DMS114 treated with DMSO at 0.1 percent for 48 hours (cell line): ENCODE measurements at regions not wholly inside any gene's neighbourhood (a gene's known extent, or its start where the extent isn't known, plus 50 kb on each side); places are given as distances from the start of the nearest gene placed in this dataset.

Source experiments
- DNase-seq: peaks from one replicate; lab custom pipeline; 2025; ENCODE audit not compliant: unreplicated experiment; lab: John Stamatoyannopoulos, UW

DNA sequence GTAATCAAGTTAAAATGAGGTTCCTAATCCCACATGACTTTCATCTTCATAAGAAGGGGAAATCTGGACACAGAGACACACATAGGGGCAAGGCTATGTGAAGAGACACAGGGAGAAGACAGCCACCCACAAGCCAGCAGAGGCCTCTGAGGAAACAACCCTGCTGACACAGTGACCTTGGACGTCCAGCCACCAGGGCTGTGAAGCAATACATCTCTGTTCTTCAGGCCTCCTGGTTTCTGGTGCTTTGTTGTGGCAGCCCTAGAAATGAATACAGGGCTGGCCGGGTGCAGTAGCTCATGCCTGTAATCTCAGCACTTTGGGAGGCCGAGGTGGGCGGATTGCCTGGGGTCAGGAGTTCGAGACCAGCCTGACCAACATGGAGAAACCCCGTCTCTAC lies 183.9 kb downstream of the CXCL12 start:
- no peak for DNase-seq

DNA sequence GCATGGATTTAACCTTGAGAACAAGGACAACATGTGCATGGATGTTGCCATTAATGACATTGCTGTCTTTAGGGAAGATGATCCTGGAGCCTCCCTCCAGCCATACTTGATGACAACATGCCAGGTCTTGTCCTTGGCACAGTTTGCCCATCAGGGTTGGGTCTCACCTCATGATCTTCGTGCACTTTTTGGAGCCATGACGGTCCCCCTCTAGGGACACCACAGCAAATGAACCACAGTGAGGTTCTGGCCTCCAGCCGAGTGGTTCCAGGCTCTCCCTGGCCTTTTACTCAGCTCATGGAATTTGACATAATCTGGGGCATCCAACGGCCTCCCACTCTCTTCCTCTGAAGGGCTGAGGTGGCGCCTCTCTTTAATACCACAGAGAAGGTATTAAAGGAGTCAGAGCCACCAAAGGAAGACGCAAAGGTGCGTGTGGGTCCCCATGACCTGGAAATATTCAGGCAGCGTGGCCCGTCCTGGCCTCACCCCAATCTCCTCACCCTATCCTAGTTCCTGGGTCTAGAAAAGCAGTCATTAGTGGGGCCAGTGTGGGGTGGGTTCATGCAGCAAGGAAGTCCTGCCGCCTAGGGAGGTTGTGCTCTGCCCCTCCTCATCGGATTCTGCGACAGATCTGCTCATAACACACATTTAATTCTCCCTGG lies 184.8 kb downstream of the CXCL12 start:
- DNase-seq = no peak

DNA sequence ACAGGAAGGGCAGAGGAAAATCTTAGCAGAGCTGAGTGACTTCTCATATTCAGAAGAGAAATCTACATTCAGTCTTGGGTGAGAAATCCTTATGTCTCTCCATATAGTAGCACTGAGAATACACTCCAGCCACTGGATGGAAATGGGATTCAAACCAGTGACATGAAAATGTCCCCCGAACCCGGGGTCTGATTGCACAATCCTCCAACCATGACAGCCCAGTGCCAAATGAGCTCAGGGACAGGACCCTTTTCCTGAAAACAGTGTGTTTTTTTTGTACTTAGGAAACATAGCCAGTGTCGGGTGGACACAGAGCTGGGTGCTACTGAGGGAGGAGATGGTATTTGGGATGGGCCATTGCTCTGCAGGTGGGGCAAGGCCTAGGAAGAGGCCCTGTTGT lies 185.6 kb downstream of the CXCL12 start:
- DNase-seq = no peak

DNA sequence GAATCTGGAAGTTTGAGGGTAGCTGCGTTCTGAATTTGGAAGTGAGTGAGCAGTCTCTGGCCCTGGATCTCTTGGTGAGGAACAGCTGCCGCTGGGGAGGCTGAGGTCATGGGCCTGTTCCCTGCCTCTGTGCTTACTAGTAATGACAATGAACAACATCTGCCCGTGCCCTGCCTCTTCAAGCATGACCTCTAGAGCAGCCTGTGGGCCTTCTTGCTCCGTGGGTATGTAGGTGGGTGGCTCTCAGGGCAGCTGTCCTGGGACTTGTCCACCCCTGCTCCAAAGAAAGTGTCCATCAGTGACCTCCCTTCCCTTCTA lies 186.2 kb downstream of the CXCL12 start:
- DNase-seq = no peak

DNA sequence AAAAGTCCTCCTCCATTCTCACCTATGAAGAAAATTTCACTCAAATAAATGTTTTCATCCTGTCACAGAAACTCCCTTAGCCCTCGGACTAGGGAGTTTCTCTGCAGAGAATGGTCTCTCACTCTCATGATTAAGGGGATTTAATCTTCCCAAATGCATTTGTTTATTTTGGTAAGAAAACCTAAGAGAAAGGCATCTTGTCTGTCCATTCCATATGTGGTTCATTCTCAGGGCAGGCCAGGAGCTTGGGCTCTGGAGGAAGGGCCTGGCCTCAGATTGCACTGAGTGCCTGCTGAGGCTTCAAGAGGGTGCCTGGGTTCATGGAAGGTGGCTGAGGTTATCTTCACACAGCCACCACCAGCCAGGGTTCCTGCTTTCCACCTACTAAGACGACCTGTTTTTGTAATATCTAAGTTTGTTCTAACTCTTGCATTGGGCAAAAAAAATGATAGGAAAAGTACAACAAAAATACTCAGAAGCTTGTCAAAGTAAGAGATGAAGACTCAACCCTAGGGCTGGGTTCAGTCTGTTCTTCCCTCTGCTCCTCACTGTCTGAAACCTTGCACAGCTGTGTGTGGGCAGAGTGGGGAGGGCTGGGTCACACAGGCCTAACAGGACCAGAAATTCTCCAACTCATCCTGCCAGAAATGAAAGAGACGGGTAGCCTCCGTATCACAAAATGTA lies 186.7 kb downstream of the CXCL12 start:
- no peak for DNase-seq

DNA sequence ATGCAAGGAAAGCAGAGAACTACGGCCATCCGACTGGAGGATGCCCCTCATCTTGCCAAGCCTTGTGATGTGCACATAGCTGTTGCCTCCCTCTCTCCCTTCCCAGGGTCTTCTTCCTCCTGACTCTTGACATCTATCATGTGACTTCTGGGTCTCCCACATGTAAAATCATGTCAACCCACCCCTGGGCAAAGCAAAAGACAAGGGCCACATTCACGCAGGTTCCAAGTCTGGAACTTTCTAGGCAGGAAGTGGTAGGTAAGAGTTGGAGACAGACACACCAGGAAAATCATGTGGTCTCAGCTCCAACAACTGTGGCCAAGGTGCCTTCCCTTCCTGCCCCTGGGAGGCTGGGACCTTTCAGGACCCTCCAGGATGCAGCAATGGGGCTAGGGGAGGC lies 187.3 kb downstream of the CXCL12 start:
- no peak for DNase-seq

DNA sequence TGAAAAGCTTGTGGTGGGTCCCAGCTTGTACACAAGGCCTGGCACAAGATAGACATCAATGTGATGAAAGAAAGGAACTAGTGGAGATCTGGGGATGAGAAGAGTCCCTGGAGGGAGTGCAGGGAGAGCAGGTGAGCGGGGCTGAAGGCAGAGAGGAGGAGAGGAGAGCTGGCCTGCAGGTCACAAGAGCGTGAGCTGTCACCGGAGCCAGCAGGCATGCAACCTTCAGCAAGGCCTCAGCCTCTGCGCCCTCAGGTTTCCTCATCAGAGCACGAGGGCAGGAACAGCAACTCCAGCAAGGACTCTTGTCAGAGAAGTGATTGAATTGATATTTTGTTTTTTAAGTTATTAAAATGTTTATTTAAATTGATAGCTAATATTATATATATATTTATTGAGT lies 188.6 kb downstream of the CXCL12 start:
- DNase-seq = no peak

DNA sequence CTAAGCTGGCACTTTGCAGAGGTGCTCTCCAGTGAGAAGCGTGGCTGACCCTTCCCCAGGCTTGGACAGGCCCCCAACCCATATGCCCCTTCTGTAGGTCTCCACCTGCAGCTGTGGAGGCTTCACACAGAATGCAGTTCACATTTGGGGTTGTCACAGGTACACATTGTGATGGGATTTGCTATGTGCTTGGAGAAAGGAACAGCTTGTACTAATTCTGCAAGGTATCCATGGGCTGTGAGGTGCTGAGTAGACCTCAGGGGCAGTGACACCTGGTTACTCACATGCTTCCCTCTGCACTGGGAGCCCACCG lies 188.9 kb downstream of the CXCL12 start:
- no peak for DNase-seq

DNA sequence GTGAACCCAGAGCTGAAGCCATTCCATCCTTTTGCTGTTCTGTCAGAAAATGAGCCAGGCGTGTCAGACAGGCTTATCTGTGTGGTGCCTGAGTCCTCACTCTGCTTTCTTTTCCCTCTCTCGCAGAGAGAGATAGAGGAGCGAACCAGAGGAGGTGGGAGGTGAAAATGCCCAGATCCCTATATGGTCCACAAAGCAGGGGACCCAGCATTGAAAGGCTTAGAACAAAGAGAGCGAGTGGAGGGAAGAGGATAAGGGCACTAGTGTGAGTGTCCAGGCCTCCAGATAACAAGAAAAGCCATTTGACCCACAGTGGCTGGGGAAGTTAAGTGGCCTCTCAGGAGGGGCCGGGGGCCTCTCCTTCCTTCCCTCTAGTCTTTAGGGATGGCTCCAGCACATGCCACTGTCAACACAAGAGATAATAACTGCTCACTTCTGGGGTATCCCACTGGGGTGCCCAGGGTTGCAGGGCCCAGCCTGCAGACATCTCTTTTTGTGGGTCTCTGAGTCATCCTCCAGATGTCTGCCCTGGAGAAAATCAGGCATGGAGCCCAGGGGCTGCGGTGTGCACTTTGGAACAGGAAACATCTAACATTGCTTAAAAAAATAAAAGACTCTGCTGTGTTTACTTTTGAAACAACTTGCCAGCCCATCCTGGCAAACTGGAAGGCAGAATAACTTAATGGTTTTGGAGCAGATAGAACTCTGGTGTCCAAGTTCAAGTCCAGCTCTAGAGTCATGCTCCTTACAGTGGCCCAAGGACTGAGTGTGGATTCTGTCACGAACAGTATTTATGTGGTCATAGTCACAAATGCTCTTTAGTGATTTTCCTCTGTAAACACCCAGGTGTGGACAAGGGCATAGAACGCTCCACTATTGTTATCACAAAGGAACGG lies 189.5 kb downstream of the CXCL12 start:
- no peak for DNase-seq

DNA sequence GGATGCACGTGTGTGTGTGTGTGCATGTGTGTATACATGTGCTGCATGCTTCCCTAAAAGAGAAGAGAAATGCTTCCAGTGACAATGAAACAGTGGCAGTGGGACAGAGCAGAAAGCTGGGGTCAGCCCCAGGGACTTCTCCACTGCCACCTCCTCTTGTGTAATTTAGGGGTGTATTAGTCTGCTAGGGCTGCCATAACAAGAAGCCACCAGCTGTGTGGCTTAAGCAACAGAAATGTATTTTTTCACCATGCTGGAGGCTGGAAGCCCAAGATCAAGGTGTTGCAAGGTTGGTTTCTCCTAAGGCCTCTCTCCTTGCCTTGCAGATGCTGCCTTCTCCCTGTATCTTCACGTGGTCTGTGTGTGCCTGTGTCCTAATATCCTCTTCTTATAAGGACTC lies 190.5 kb downstream of the CXCL12 start:
- DNase-seq = no peak

DNA sequence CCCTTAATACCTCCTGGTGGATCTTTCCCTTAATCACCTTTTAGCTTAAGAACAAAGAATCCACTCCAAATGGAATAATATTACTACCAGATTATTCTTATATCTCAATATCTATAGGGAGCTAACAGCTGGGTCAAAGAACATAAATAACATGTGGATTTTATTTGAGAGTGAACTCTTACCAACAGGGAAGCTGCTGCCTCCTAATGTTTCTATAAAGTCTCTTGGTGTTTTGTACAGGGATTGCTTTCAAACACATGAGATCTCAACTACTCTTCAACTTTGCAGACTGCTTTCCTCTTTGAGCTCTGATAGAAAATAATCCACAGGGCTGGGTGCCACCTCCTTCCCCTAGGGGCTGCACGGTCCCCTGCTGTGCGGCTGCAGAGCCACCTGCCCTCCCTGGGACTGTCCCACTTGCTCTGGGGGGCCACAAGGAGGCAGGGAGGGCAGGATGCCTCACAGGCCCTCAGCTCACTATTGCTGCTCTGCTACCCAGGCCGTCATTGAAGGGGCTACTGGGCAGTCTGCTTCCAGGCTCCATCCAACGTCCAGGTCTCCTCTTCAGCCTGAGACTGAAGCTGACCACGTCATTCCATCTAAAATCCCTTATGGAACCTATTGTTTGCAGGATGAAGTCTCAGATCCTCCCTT lies 191.2 kb downstream of the CXCL12 start:
- no peak for DNase-seq

DNA sequence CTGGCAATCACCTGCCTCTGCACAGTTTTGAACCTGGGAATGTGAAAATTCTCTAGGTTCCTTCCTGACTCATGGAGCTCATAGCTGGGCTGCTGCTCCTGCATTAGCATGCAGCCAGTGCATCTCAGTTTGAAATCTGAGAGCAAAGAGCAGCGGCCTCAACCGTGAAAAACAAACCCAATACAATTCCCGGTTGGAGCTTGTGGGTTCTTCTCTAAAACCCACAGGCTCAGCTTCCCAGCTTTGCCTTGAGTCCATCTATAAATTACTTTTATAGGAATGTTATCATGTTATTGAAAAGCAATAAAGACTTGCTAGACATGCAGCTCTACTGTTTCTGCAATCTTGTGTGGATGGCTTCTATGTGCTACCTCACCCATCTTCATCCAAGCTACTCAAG lies 191.7 kb downstream of the CXCL12 start:
- no peak for DNase-seq

DNA sequence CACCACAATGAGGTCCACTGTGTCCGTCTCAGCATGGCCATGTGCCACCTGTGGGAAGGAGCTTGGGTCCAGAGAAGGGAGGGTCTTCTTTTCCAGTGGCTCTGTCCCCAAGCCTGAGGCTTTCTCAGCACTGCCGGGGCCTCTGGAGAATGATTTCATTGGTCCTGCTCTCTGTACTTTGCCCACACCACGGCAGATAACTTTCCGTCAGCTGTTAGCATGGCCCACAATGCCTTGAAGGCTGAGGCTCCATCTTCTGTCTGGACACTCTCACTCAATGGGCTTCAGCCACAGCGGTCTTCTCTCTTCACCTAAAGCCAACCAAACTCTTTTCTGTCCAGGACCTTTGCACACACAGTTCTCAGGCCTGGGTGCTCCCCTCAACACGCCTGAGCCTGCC lies 192.5 kb downstream of the CXCL12 start:
- no peak for DNase-seq

DNA sequence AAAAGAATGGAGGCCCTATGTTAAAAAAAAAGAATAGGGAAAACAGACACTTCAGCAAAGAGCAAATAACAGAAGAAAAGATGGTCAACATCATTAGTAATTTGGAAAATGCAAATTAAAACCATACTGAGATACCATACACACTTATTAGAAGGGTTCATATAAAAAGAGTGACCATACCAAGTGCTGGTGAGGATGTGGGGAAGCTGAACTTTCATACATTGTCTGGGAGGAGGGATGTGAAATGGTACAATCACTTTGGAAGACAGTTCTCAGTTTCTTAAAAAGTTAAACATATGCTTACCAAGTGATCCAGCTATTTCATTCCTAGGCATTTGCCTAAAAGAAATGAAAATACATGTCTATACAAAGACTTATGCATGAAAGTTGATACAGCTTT lies 194.4 kb downstream of the CXCL12 start:
- DNase-seq = no peak

DNA sequence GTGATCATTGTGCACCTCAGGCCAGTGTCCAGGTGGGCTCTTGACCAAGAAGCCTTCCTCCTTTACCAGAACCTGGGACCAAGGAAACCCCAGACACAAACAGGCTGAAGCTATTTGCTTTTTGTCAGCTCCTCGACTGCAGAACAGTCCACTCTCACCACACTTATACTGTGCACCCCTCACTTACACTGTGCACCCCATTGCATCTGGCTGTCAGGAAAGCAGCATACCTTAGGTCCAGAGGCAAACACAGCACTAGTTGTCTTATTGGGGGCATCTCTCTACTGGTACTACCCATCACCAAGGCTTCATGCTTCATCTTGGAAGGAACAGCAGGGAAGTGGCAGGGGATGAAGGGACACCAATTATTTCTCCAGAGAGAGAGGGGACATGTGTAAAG lies 198.1 kb downstream of the CXCL12 start:
- no peak for DNase-seq

DNA sequence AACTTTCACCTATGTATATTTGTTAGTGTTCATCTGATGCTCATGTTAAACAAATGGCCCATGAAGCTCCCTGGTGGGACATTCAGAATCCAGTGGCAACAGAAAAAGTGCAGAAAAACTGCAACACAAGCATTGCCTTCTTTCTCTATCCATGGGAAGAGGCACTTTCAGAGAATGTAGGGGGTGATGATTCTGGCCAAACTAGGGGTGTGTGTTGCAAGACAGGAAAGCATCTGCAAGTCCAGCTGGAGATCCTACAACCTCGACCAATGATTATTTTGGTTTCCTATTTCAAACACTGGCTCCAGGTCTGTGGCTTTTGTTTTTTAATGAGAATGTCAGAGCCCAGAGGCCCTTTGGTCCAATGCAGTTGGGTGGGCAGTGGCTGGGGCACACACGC lies 198.7 kb downstream of the CXCL12 start:
- DNase-seq = no peak

DNA sequence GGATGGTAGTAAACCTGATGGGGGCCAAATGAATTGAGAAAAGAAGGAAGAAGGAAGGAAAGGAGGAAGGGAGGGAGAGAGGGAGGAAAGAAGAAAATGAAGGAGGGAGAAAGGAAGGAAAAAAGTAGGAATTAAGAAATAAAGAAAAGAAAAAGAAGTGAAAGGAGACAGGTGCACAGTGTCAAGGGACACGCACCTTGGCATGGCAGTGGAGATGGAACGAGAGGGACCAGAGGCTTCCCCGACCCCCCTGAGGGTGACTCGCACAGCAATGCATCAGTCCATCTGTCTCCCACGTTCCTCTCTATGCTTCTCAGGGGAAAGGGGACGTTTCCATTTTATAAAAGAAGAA lies 199.6 kb downstream of the CXCL12 start:
- DNase-seq = no peak

DNA sequence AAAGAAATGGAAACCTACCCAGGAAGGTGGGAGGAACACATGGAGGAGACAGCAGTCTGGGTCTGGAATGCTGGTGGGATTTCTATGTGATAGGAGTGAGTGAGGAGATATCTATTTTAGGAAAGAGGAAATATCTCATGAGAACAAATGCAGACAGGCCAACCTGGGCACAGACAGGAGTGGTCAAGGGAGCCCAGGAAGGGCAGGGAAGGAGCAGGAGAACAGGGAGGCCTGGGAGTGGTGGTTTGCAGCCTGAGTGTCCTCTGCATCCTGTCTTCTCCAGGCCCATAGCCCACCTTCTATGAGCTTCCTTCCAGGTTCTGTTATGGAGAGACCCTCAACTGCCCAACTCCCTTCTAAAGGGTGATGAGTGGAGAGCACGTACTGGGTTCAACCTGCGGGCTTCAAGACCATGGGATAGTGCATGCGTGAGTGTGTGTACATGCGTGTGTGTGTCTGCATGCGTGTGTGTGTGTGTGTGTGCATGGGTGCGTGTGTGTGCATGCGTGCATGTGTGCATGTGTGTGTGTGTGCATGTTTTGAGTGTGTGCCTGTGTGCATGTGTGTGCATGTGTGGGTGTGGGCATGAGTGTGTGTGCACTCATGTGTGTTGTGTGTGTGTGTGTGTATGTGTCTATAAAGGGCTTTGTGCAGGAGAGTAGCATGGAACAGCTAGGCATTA lies 200.1 kb downstream of the CXCL12 start:
- DNase-seq = no peak

DNA sequence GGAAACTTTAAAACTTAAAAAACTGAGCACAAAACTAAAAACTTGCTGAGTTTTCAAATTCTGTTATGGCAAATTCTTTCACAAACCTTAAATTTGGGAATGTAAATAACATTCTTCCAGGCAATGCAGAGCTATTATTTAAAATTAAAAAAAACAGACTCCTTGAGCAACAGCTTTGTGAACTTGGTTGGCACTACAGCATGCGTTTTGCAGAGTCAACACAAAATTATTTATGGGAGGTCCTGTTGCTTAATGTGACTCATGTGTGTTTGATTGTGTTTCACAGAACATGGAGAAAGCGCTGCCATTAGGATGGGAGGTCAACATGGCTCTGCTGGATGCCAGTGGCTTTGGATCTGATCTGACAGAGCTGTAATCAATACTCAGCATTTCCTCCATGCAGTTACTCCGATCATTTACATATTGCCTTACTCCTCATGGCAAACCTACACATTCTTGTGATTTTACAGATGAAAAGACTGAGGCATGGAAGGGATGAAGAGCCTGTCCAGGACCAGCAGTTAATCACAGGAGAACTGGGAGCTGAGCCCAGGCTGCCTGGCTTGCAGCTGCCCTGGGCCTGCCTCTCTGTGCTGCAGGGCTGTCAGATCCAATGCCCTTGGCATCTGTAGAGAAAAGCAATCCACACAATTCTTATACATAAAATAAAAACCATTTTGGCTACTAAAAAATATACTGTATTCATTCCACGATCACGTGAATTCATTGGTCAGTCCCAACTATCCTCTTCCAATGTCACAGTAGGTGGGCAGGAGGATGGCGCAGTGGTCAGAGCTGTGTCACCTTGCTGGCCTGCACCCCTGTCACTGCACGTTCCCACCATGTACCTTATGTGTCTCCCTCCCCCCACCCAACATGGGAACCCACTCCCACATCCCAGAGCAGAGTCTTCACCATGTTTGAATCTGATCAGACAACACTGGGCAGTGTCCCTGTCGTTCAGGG lies 200.9 kb downstream of the CXCL12 start:
- DNase-seq = no peak

DNA sequence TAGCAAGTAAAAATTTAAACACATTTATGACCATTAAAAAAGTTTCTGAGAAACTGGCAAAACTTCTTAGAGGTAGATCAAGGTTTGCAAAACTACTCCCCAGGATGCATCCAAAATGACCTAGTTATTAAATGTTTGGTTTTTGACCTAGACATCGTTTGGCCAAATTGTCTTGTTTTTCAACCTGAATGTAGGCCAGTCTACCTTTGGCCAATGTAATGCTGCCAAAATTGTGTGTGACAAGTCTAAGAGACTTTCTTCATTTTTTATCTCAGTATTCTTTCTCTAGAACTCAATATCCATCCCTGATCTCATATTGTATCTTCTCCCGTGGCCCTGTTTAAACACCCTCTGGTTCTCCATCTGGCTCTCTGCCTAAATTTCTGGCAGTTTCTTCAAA lies 202.0 kb downstream of the CXCL12 start:
- DNase-seq = no peak
